Fibroblast of lung (primary cell): ENCODE measurements at regions not wholly inside any gene's neighbourhood (a gene's known extent, or its start where the extent isn't known, plus 50 kb on each side); places are given as distances from the start of the nearest gene placed in this dataset.

Experiments
- DNase-seq, 2 donors: peaks; one replicate each; pipeline versions ENCODE4 v3.0.0 to v3.0.0-alpha.2; 2010; ENCODE audit warnings: low read depth in 2 of 2
- H2AFZ ChIP-seq: 2 replicates; pipeline ENCODE4 v1.5.1; 2012; ENCODE audit warnings: low read length, control low read depth, inconsistent platforms
- H3K27ac ChIP-seq: 2 replicates; pipeline ENCODE4 v1.5.1; 2011; ENCODE audit warnings: low read length, control low read depth; ENCODE audit not compliant: insufficient read depth
- H3K27me3 ChIP-seq: 2 replicates; pipeline ENCODE4 v1.5.1; 2011; ENCODE audit warnings: mild to moderate bottlenecking, low read length; ENCODE audit not compliant: control insufficient read depth, insufficient read depth
- H3K36me3 ChIP-seq: 2 replicates; pipeline ENCODE4 v1.5.1; 2011; ENCODE audit warnings: low read length; ENCODE audit not compliant: control insufficient read depth, insufficient read depth
- H3K4me1 ChIP-seq: 2 replicates; pipeline ENCODE4 v1.5.1; 2011; ENCODE audit warnings: low read length; ENCODE audit not compliant: control insufficient read depth, insufficient read depth; ENCODE audit errors: extremely low read depth
- H3K4me2 ChIP-seq: 2 replicates; pipeline ENCODE4 v1.5.1; 2011; ENCODE audit warnings: low read length, control low read depth; ENCODE audit not compliant: insufficient read depth; ENCODE audit errors: extremely low read depth
- H3K4me3 ChIP-seq, 4 experiments: fragments of 200-600 bp in 1 of 4; sonication (generic) in 1 of 4; replicated peaks in 1 of 4; 2 replicates each; pipeline ENCODE4 v1.5.1; 2011 to 2016; ENCODE audit warnings: low read length in 4 of 4, low read depth in 3 of 4, mild to moderate bottlenecking in 3 of 4, control low read depth in 2 of 4, inconsistent platforms in 1 of 4, mixed read lengths in 1 of 4; ENCODE audit not compliant: insufficient read depth in 1 of 4; ENCODE audit errors: control extremely low read depth in 1 of 4
- H3K79me2 ChIP-seq: 2 replicates; pipeline ENCODE4 v1.5.1; 2012; ENCODE audit warnings: mild to moderate bottlenecking, low read length, inconsistent platforms; ENCODE audit not compliant: control insufficient read depth, insufficient read depth
- H3K9ac ChIP-seq: 2 replicates; pipeline ENCODE4 v1.5.1; 2011; ENCODE audit warnings: mild to moderate bottlenecking, low read length, control low read depth; ENCODE audit not compliant: insufficient read depth
- H3K9me3 ChIP-seq: 2 replicates; pipeline ENCODE4 v1.5.1; 2012; ENCODE audit warnings: low read depth, low read length; ENCODE audit not compliant: control insufficient read depth, insufficient read depth
- H4K20me1 ChIP-seq: 2 replicates; pipeline ENCODE4 v1.5.1; 2011; ENCODE audit warnings: low read length; ENCODE audit not compliant: control insufficient read depth, insufficient read depth; ENCODE audit errors: extremely low read depth
- CTCF ChIP-seq, 2 donors: IDR thresholded peaks in 1 of 2; conservative IDR thresholded peaks in 1 of 2; 1 replicate in 1 of 2; 2 replicates in 1 of 2; pipeline ENCODE4 v1.5.1; 2011 to 2012; ENCODE audit warnings: low read length in 2 of 2, control low read depth in 1 of 2, inconsistent platforms in 1 of 2, low read depth in 1 of 2, mild to moderate bottlenecking in 1 of 2
- EZH2 ChIP-seq: IDR thresholded peaks from 2 replicates; pipeline ENCODE4 v1.5.1; 2012; ENCODE audit warnings: low read length, control low read depth, mild to moderate bottlenecking; ENCODE audit errors: missing control alignments

- no peak overlapping the region for H3K4me3 ChIP-seq
- no peak overlapping the region for H3K4me2 ChIP-seq
- no peak overlapping the region for H3K9ac ChIP-seq
- no peak for TF ChIP-seq CTCF (conservative IDR thresholded peaks at IDR 0.05 in 1 of 2, IDR thresholded peaks at IDR 0.05 in 1 of 2; ENCODE audit: low read depth in 1 of 2, low read length in 2 of 2)
- no peak for TF ChIP-seq EZH2
- no peaks in the 10 kb centered on the region for H3K36me3 ChIP-seq
- H3K27me3 ChIP-seq = no peaks in the 10 kb centered on the region
- DNase-seq = no peak
- H3K4me1 ChIP-seq = no peaks in the 10 kb centered on the region
- H3K9me3 ChIP-seq = no peaks in the 10 kb centered on the region
- H4K20me1 ChIP-seq = no peaks in the 10 kb centered on the region
- H3K27ac ChIP-seq = no peak overlapping the region
- H3K79me2 ChIP-seq = no peaks in the 10 kb centered on the region
- H2AFZ ChIP-seq = no peak overlapping the region
These were observed 2141.6 kb upstream of the C9orf72 start for GRCh38 chr9:29714860-29715259.

GRCh38 chr9:29717631-29718030 is 2144.3 kb upstream of the C9orf72 start:
- no peak overlapping the region for H3K27ac ChIP-seq
- no peaks in the 10 kb centered on the region for H4K20me1 ChIP-seq
- no peaks in the 10 kb centered on the region for H3K9me3 ChIP-seq
- no peak overlapping the region for H3K9ac ChIP-seq
- H3K27me3 ChIP-seq = no peaks in the 10 kb centered on the region
- H2AFZ ChIP-seq = no peak overlapping the region
- H3K4me3 ChIP-seq = no peak overlapping the region
- no peak for DNase-seq
- H3K4me1 ChIP-seq = no peaks in the 10 kb centered on the region
- TF ChIP-seq CTCF (conservative IDR thresholded peaks at IDR 0.05 in 1 of 2, IDR thresholded peaks at IDR 0.05 in 1 of 2; ENCODE audit: low read depth in 1 of 2, low read length in 2 of 2) (no peak), EZH2 (no peak)
- no peaks in the 10 kb centered on the region for H3K36me3 ChIP-seq
- H3K79me2 ChIP-seq = no peaks in the 10 kb centered on the region
- no peak overlapping the region for H3K4me2 ChIP-seq

- Histone ChIP-seq H3K4me2 (no peak overlapping the region), H3K27ac (no peak overlapping the region), H4K20me1 (no peaks in the 10 kb centered on the region), H3K4me1 (no peaks in the 10 kb centered on the region), H3K36me3 (no peaks in the 10 kb centered on the region), H3K27me3 (no peaks in the 10 kb centered on the region), H3K79me2 (no peaks in the 10 kb centered on the region), H3K9me3 (no peaks in the 10 kb centered on the region), H3K9ac (no peak overlapping the region), H3K4me3 (no peak overlapping the region), H2AFZ (no peak overlapping the region)
- no peak for DNase-seq
- no peak for TF ChIP-seq EZH2
- TF ChIP-seq CTCF (conservative IDR thresholded peaks at IDR 0.05 in 1 of 2, IDR thresholded peaks at IDR 0.05 in 1 of 2; ENCODE audit: low read depth in 1 of 2, low read length in 2 of 2) = no peak
These were observed 2156.9 kb upstream of the C9orf72 start for GRCh38 chr9:29730163-29730562.
